HEK293 (cell line): ENCODE measurements at regions not wholly inside any gene's neighbourhood (a gene's known extent, or its start where the extent isn't known, plus 50 kb on each side); places are given as distances from the start of the nearest gene placed in this dataset.

Experiments used
- BCL11A ChIP-seq: fragments of 450-650 bp; formaldehyde crosslinking; IDR thresholded peaks from 2 replicates; pipeline ENCODE4 v1.5.1; 2016; ENCODE audit warnings: low read depth, missing biosample characterization, missing genetic modification characterization
- BCL6B ChIP-seq: fragments of 450-650 bp; formaldehyde crosslinking; IDR thresholded peaks from 2 replicates; pipeline ENCODE4 v1.5.1; 2017; ENCODE audit warnings: missing biosample characterization, missing genetic modification characterization
- CTCF ChIP-seq: fragments of 450-650 bp; formaldehyde crosslinking; IDR thresholded peaks from 2 replicates; pipeline ENCODE4 v1.5.1; 2016; ENCODE audit warnings: missing biosample characterization, missing genetic modification characterization
- GLI4 ChIP-seq: fragments of 450-650 bp; formaldehyde crosslinking; IDR thresholded peaks from 2 replicates; pipeline ENCODE4 v1.5.1; 2016; ENCODE audit warnings: missing biosample characterization, missing genetic modification characterization
- GLIS1 ChIP-seq: fragments of 450-650 bp; formaldehyde crosslinking; IDR thresholded peaks from 2 replicates; pipeline ENCODE4 v1.5.1; 2016; ENCODE audit warnings: missing biosample characterization, missing genetic modification characterization
- MEIS1 ChIP-seq: sonication (generic); formaldehyde crosslinking; IDR thresholded peaks from 2 replicates; pipeline ENCODE4 v1.8.1; 2022; ENCODE audit warnings: missing genetic modification reagents, mild to moderate bottlenecking, borderline replicate concordance
- PBX3 ChIP-seq: sonication (generic); formaldehyde crosslinking; IDR thresholded peaks from 2 replicates; pipeline ENCODE4 v1.8.1; 2022; ENCODE audit warnings: mild to moderate bottlenecking, moderate library complexity, missing genetic modification reagents
- TSHZ1 ChIP-seq: fragments of 450-650 bp; formaldehyde crosslinking; IDR thresholded peaks from 2 replicates; pipeline ENCODE4 v1.5.1; 2016; ENCODE audit warnings: missing biosample characterization, missing genetic modification characterization, borderline replicate concordance
- ZBTB49 ChIP-seq: fragments of 450-650 bp; formaldehyde crosslinking; IDR thresholded peaks from 2 replicates; pipeline ENCODE4 v1.5.1; 2016; ENCODE audit warnings: missing biosample characterization, missing genetic modification characterization, low read depth
- ZBTB7A ChIP-seq: fragments of 450-650 bp; formaldehyde crosslinking; IDR thresholded peaks from 2 replicates; pipeline ENCODE4 v1.5.1; 2016; ENCODE audit warnings: low read depth, missing biosample characterization, missing genetic modification characterization
- ZNF16 ChIP-seq: fragments of 450-650 bp; formaldehyde crosslinking; IDR thresholded peaks from 2 replicates; pipeline ENCODE4 v1.5.1; 2016; ENCODE audit warnings: low read depth, missing biosample characterization, missing genetic modification characterization
- ZNF18 ChIP-seq: fragments of 450-650 bp; formaldehyde crosslinking; IDR thresholded peaks from 2 replicates; pipeline ENCODE4 v1.5.1; 2016; ENCODE audit warnings: missing biosample characterization, missing genetic modification characterization
- ZNF366 ChIP-seq: fragments of 450-650 bp; formaldehyde crosslinking; conservative IDR thresholded peaks from 2 replicates; pipeline ENCODE4 v1.5.1; 2016; ENCODE audit warnings: missing biosample characterization, missing genetic modification characterization
- ZNF571 ChIP-seq: fragments of 450-650 bp; formaldehyde crosslinking; IDR thresholded peaks from 2 replicates; pipeline ENCODE4 v1.5.0; 2017; ENCODE audit warnings: missing biosample characterization, missing genetic modification characterization

- TF ChIP-seq CTCF (tag by site-specific recombination), result no peak
- TF ChIP-seq ZNF571 (tag by site-specific recombination), result no peak
- TF ChIP-seq ZNF18 (tag by site-specific recombination), result no peak
- TF ChIP-seq ZNF366 (tag by site-specific recombination), result no peak
- TF ChIP-seq PBX3 (CRISPR knock-in tag), result no peak
- no peak for TF ChIP-seq BCL11A
- TF ChIP-seq MEIS1 (CRISPR knock-in tag), result no peak
- TF ChIP-seq GLIS1 (tag by site-specific recombination), result no peak
- no peak for TF ChIP-seq ZNF16
- no peak for TF ChIP-seq GLI4 (tag by site-specific recombination)
- TF ChIP-seq ZBTB7A (tag by site-specific recombination), result no peak
- TF ChIP-seq TSHZ1 (tag by site-specific recombination), result no peak
- TF ChIP-seq BCL6B (tag by site-specific recombination), result no peak
- no peak for TF ChIP-seq ZBTB49 (tag by site-specific recombination)
These were observed 501.0 kb downstream of the EIPR1 start for GRCh38 chr2:2876331-2877221.
